Stomach (tissue), 8 donors: ENCODE measurements at regions not wholly inside any gene's neighbourhood (a gene's known extent, or its start where the extent isn't known, plus 50 kb on each side); places are given as distances from the start of the nearest gene placed in this dataset.
A peak's percentile ranks its signal among the peaks of the same experiment; 100 is the strongest.

ENCODE experiments used
- DNase-seq, 2 donors: peaks; one replicate each; pipeline versions ENCODE4 v3.0.0 to v3.0.0-alpha.2; 2013 to 2019
- H3K27ac ChIP-seq, 5 donors: fragments of 200-600 bp in 4 of 5; sonication (generic) in 4 of 5; one replicate each; pipeline ENCODE4 v1.5.1; 2013 to 2019; ENCODE audit warnings: mild to moderate bottlenecking in 1 of 5, moderate library complexity in 1 of 5
- H3K27me3 ChIP-seq, 3 donors: fragments of 200-600 bp; sonication (generic); one replicate each; pipeline ENCODE4 v1.5.1; 2017 to 2019; ENCODE audit warnings: mixed run types in 1 of 3
- H3K36me3 ChIP-seq, 4 donors: fragments of 200-600 bp; sonication (generic); 1 replicate in 3 of 4; 2 replicates in 1 of 4; pipeline ENCODE4 v1.5.1; 2016 to 2019
- H3K4me1 ChIP-seq, 4 donors: fragments of 200-600 bp; sonication (generic); one replicate each; pipeline ENCODE4 v1.5.1; 2016 to 2019
- H3K4me3 ChIP-seq, 4 donors: fragments of 200-600 bp; sonication (generic) in 3 of 4; one replicate each; pipeline ENCODE4 v1.5.1; 2016 to 2019; ENCODE audit warnings: mild to moderate bottlenecking in 1 of 4
- H3K9me3 ChIP-seq, 4 donors: fragments of 200-600 bp; sonication (generic); one replicate each; pipeline ENCODE4 v1.5.1; 2016 to 2019
- CTCF ChIP-seq, 7 experiments: fragments of 450-650 bp in 4 of 7; fragments of 200-600 bp in 3 of 7; sonication (generic) in 3 of 7; IDR thresholded peaks; one replicate each; pipeline ENCODE4 v1.5.1; 2016 to 2019; ENCODE audit warnings: antibody characterized with exemption in 7 of 7, control low read depth in 2 of 7, mild to moderate bottlenecking in 1 of 7
- EP300 ChIP-seq: sonication (generic); formaldehyde crosslinking; IDR thresholded peaks from one replicate; pipeline ENCODE4 v1.6.1; 2017; ENCODE audit warnings: antibody characterized with exemption
- POLR2A ChIP-seq, 4 donors: fragments of 450-650 bp; IDR thresholded peaks; one replicate each; pipeline ENCODE4 v1.6.1; 2016; ENCODE audit warnings: antibody characterized with exemption in 4 of 4, control low read depth in 2 of 4, mild to moderate bottlenecking in 1 of 4, moderate library complexity in 1 of 4
- POLR2AphosphoS5 ChIP-seq, 3 donors: sonication (generic); formaldehyde crosslinking; IDR thresholded peaks; one replicate each; pipeline ENCODE4 v1.6.1; 2016; ENCODE audit warnings: antibody characterized with exemption in 3 of 3
- WGBS, 5 donors: extraction: QIAGEN DNeasy Blood & Tissue Kit in 3 of 5; methylation state at CpG; one replicate each; pipeline versions ENCODE4 v1.1.5 to v1.1.7; 2013 to 2018; 5-methylcytosine and 5-hydroxymethylcytosine counted together
- intact Hi-C: fragments of 100-400 bp; cut with DNase I; formaldehyde crosslinking; loops from one replicate; pipeline ENCODE4 v1.15.1; 2023; ENCODE audit warnings: low total_unique reads
- donor health status: healthy with polysubstance abuse.
- donor health status: Bipolar disorder and iron deficiency.
- donor health status: healthy.

GRCh38 chr1:14304381-14304865 lies 294.1 kb upstream of the KAZN start:
- H3K27me3 ChIP-seq: no peaks in the 10 kb centered on the region
- 61 to 76% (median 67%) methylated on average over 7 of the region's 7 CpGs for WGBS, 5 donors
- H3K9me3 ChIP-seq: no peaks in the 10 kb centered on the region
- H3K4me1 ChIP-seq: peaks cover 0 to 8% (median 2%) of the 10 kb centered on the region in 4 donors
- DNase-seq: peak in 1 of 2 donors; percentile 62
- H3K27ac ChIP-seq: peak overlapping the region in 4 of 5 donors; percentile 28 to 60 (median 40)
- TF ChIP-seq POLR2A (IDR thresholded peaks at IDR 0.05) (no peak), POLR2AphosphoS5 (IDR thresholded peaks at IDR 0.05) (peak; percentile 8 to 27 (median 10)), EP300 (no peak), CTCF (IDR thresholded peaks at IDR 0.05) (no peak)
- H3K36me3 ChIP-seq: no peaks in the 10 kb centered on the region
- intact Hi-C loops: no loop called here
- H3K4me3 ChIP-seq: no peak overlapping the region

GRCh38 chr1:14308460-14308859 lies 290.0 kb upstream of the KAZN start:
- DNase-seq: no peak
- H3K27me3 ChIP-seq: no peaks in the 10 kb centered on the region
- H3K36me3 ChIP-seq: no peaks in the 10 kb centered on the region
- H3K27ac ChIP-seq: no peak overlapping the region
- H3K9me3 ChIP-seq: no peaks in the 10 kb centered on the region
- intact Hi-C loops: no loop called here
- TF ChIP-seq POLR2A (IDR thresholded peaks at IDR 0.05): no peak
- TF ChIP-seq POLR2AphosphoS5 (IDR thresholded peaks at IDR 0.05): no peak
- TF ChIP-seq EP300: no peak
- no peak for TF ChIP-seq CTCF (IDR thresholded peaks at IDR 0.05)
- H3K4me3 ChIP-seq: no peak overlapping the region
- 55 to 71% (median 66%) methylated on average over 2 of the region's 2 CpGs for WGBS, 5 donors
- peaks cover 0 to 8% (median 2%) of the 10 kb centered on the region in 4 donors for H3K4me1 ChIP-seq

- no peak for TF ChIP-seq CTCF (IDR thresholded peaks at IDR 0.05)
- Histone ChIP-seq H3K27me3 (no peaks in the 10 kb centered on the region), H3K4me3 (no peak overlapping the region), H3K36me3 (no peaks in the 10 kb centered on the region), H3K27ac (no peak overlapping the region), H3K4me1 (peaks cover 0 to 5% (median under 1%) of the 10 kb centered on the region in 4 donors), H3K9me3 (no peaks in the 10 kb centered on the region)
- 88 to 93% (median 90%) methylated on average over 3 of the region's 3 CpGs for WGBS, 5 donors
- intact Hi-C loops: no loop called here
- no peak for DNase-seq
Observed at GRCh38 chr1:14309984-14310383, 288.5 kb upstream of the KAZN start.

GRCh38 chr1:14310476-14310875 lies 288.0 kb upstream of the KAZN start:
- H3K4me1 ChIP-seq: no peaks in the 10 kb centered on the region
- WGBS, 5 donors: 91 to 94% (median 92%) methylated on average over 9 of the region's 9 CpGs
- H3K36me3 ChIP-seq: no peaks in the 10 kb centered on the region
- intact Hi-C loops: no loop called here
- H3K27me3 ChIP-seq: no peaks in the 10 kb centered on the region
- H3K27ac ChIP-seq: no peak overlapping the region
- H3K4me3 ChIP-seq: no peak overlapping the region
- no peaks in the 10 kb centered on the region for H3K9me3 ChIP-seq
- TF ChIP-seq EP300 (no peak), POLR2A (IDR thresholded peaks at IDR 0.05) (no peak), POLR2AphosphoS5 (IDR thresholded peaks at IDR 0.05) (no peak), CTCF (IDR thresholded peaks at IDR 0.05) (no peak)
- no peak for DNase-seq
